ENCODE measurements at regions not wholly inside any gene's neighbourhood (a gene's known extent, or its start where the extent isn't known, plus 50 kb on each side); places are given as distances from the start of the nearest gene placed in this dataset.

- Histone ChIP-seq H3K36me3 (ENCODE audit: control insufficient read depth in 1 of 2, insufficient read depth in 2 of 2, low read length in 2 of 2) (no peaks in the 10 kb centered on the region), H3K4me1 (ENCODE audit: control insufficient read depth in 1 of 2, insufficient read depth in 2 of 2, low read length in 2 of 2) (no peaks in the 10 kb centered on the region), H2AFZ (ENCODE audit: low read depth, low read length, poor library complexity, severe bottlenecking) (no peak overlapping the region), H3K9me3 (ENCODE audit: control insufficient read depth in 1 of 2, insufficient read depth in 1 of 2, low read depth in 1 of 2, low read length in 2 of 2) (peaks cover 0 to 4% of the 10 kb centered on the region in 2 experiments; a peak in 1 of 4 replicates), H3K27ac (ENCODE audit: low read depth, low read length) (no peak overlapping the region), H4K20me1 (ENCODE audit: insufficient read depth) (no peaks in the 10 kb centered on the region), H3K9ac (ENCODE audit: low read length) (no peak overlapping the region), H3K4me2 (ENCODE audit: low read length) (no peak overlapping the region), H3K79me2 (ENCODE audit: insufficient read depth, low read length) (no peaks in the 10 kb centered on the region), H3K9me2 (ENCODE audit: insufficient read depth) (no peaks in the 10 kb centered on the region), H3K27me3 (ENCODE audit: insufficient read depth, low read length) (no peaks in the 10 kb centered on the region), H3K4me3 (replicated peaks in 1 of 2; ENCODE audit: low read depth in 1 of 2, low read length in 2 of 2) (no peak overlapping the region)
- no TSS peak for BruUV-seq (replicated peaks)
- no peak for ATAC-seq
- ChIA-PET POLR2A (no interaction called here), CTCF (no interaction called here), RAD21 (ENCODE audit: low non-redundant PET in 1 of 2, low total read pairs in 2 of 2, uncharacterized antibody in 2 of 2, unreplicated experiment in 2 of 2) (no interaction called here)
- no peak for DNase-seq (ENCODE audit: low read depth, low spot score)
- TF ChIP-seq EZH2 (IDR thresholded peaks at IDR 0.05) (no peak), FOSL1 (IDR thresholded peaks at IDR 0.05; ENCODE audit: low read depth) (no peak)
- intact Hi-C loops (cut with micrococcal nuclease): no loop called here
These were observed 1226.6 kb downstream of the PCDH9 start for GRCh38 chr13:66003558-66003957.

- CTCF ChIA-PET: no interaction called here
- Histone ChIP-seq H3K4me1 (ENCODE audit: control insufficient read depth in 1 of 2, insufficient read depth in 2 of 2, low read length in 2 of 2) (no peaks in the 10 kb centered on the region), H2AFZ (ENCODE audit: low read depth, low read length, poor library complexity, severe bottlenecking) (no peak overlapping the region), H3K9me3 (ENCODE audit: control insufficient read depth in 1 of 2, insufficient read depth in 1 of 2, low read depth in 1 of 2, low read length in 2 of 2) (peaks cover 0 to 4% of the 10 kb centered on the region in 2 experiments; a peak in 1 of 4 replicates), H3K27me3 (ENCODE audit: insufficient read depth, low read length) (no peaks in the 10 kb centered on the region), H3K79me2 (ENCODE audit: insufficient read depth, low read length) (no peaks in the 10 kb centered on the region), H3K4me2 (ENCODE audit: low read length) (no peak overlapping the region), H3K9ac (ENCODE audit: low read length) (no peak overlapping the region), H3K27ac (ENCODE audit: low read depth, low read length) (no peak overlapping the region), H3K9me2 (ENCODE audit: insufficient read depth) (no peaks in the 10 kb centered on the region; the same call in 1 of the 2 replicates), H4K20me1 (ENCODE audit: insufficient read depth) (no peaks in the 10 kb centered on the region), H3K4me3 (replicated peaks in 1 of 2; ENCODE audit: low read depth in 1 of 2, low read length in 2 of 2) (no peak overlapping the region), H3K36me3 (ENCODE audit: control insufficient read depth in 1 of 2, insufficient read depth in 2 of 2, low read length in 2 of 2) (no peaks in the 10 kb centered on the region)
- BruUV-seq (replicated peaks): no TSS peak
- no peak for DNase-seq (ENCODE audit: low read depth, low spot score)
- no peak for ATAC-seq
- RAD21 ChIA-PET (ENCODE audit: low non-redundant PET in 1 of 2, low total read pairs in 2 of 2, uncharacterized antibody in 2 of 2, unreplicated experiment in 2 of 2): no interaction called here
- TF ChIP-seq SIN3A (IDR thresholded peaks at IDR 0.05; ENCODE audit: low read depth): no peak
- no peak for TF ChIP-seq FOSL1 (IDR thresholded peaks at IDR 0.05; ENCODE audit: low read depth)
- TF ChIP-seq POLR2AphosphoS5 (IDR thresholded peaks at IDR 0.05; ENCODE audit: low read depth, low read length): no peak
- no peak for TF ChIP-seq EZH2 (IDR thresholded peaks at IDR 0.05)
- no peak for TF ChIP-seq ZBTB33 (IDR thresholded peaks at IDR 0.05; ENCODE audit: extremely low read depth, insufficient replicate concordance, low read length)
- no peak for TF ChIP-seq CTCF (IDR thresholded peaks at IDR 0.05 in 2 of 3, conservative IDR thresholded peaks at IDR 0.05 in 1 of 3; ENCODE audit: borderline replicate concordance in 1 of 3, insufficient read depth in 1 of 3, low read depth in 2 of 3, low read length in 2 of 3)
- TF ChIP-seq CBX3 (IDR thresholded peaks at IDR 0.05; ENCODE audit: low read depth): no peak
- POLR2A ChIA-PET: no interaction called here
- intact Hi-C loops (cut with micrococcal nuclease): no loop called here
These were observed 1229.0 kb downstream of the PCDH9 start for GRCh38 chr13:66001140-66001539.

Data from HCT116 (cell line).